Middle frontal gyrus (tissue), 1 donor: ENCODE measurements at regions not wholly inside any gene's neighbourhood (a gene's known extent, or its start where the extent isn't known, plus 50 kb on each side); places are given as distances from the start of the nearest gene placed in this dataset.
"Not testable (repeated sequence)": the region's sequence is repeated elsewhere in the genome, so short reads cannot be mapped to it uniquely, and the experiment has no call there.

Source experiments
- DNase-seq: peaks from one replicate; pipeline ENCODE4 v3.0.0-alpha.2; 2015; ENCODE audit warnings: low spot score; ENCODE audit errors: extremely low spot score

- DNase-seq: no peak
Measured at GRCh38 chr2:239819974-239820555, 205.1 kb downstream of the NDUFA10 start.

- no peak for DNase-seq
Measured at GRCh38 chr2:239819091-239819973, 205.8 kb downstream of the NDUFA10 start.

- DNase-seq: no peak
Measured at GRCh38 chr2:239818531-239819011, 206.6 kb downstream of the NDUFA10 start.

GRCh38 chr2:239818086-239818485 lies 207.1 kb downstream of the NDUFA10 start:
- no peak for DNase-seq

GRCh38 chr2:239817468-239818031 lies 207.6 kb downstream of the NDUFA10 start:
- DNase-seq: not testable (repeated sequence)

GRCh38 chr2:239816576-239817467 lies 208.3 kb downstream of the NDUFA10 start:
- DNase-seq: no peak

GRCh38 chr2:239815671-239816070 lies 209.5 kb downstream of the NDUFA10 start:
- no peak for DNase-seq

GRCh38 chr2:239814861-239815601 lies 210.1 kb downstream of the NDUFA10 start:
- no peak for DNase-seq

- DNase-seq: no peak
Measured at GRCh38 chr2:239814116-239814860, 210.9 kb downstream of the NDUFA10 start.

- no peak for DNase-seq
Measured at GRCh38 chr2:239813261-239814115, 211.7 kb downstream of the NDUFA10 start.

- no peak for DNase-seq
Measured at GRCh38 chr2:239811806-239812560, 213.2 kb downstream of the NDUFA10 start.

- no peak for DNase-seq
Measured at GRCh38 chr2:239811111-239811781, 213.9 kb downstream of the NDUFA10 start.

- DNase-seq: no peak
Measured at GRCh38 chr2:239809391-239809790, 215.8 kb downstream of the NDUFA10 start.

- no peak for DNase-seq
Measured at GRCh38 chr2:239807568-239807967, 217.6 kb downstream of the NDUFA10 start.

- DNase-seq: no peak
Measured at GRCh38 chr2:239806758-239807434, 218.2 kb downstream of the NDUFA10 start.

GRCh38 chr2:239806276-239806675 lies 218.9 kb downstream of the NDUFA10 start:
- no peak for DNase-seq

GRCh38 chr2:239805414-239805813 lies 219.7 kb downstream of the NDUFA10 start:
- no peak for DNase-seq
